ENCODE measurements at regions not wholly inside any gene's neighbourhood (a gene's known extent, or its start where the extent isn't known, plus 50 kb on each side); places are given as distances from the start of the nearest gene placed in this dataset.

GRCh38 chr2:220275454-220275853 is 648.0 kb downstream of the SLC4A3 start:
- TF ChIP-seq CTCF (IDR thresholded peaks at IDR 0.05) (no peak), POLR2A (IDR thresholded peaks at IDR 0.05) (no peak)
